RCC 7860 (cell line): ENCODE measurements at regions not wholly inside any gene's neighbourhood (a gene's known extent, or its start where the extent isn't known, plus 50 kb on each side); places are given as distances from the start of the nearest gene placed in this dataset.
A peak's percentile ranks its signal among the peaks of the same experiment; 100 is the strongest.

Source experiments
- DNase-seq: peaks from one replicate; pipeline ENCODE4 v3.0.0-alpha.2; 2015; ENCODE audit warnings: low spot score
- FAIRE-seq: peaks from 2 replicates; lab custom pipeline; 2012; peaks lifted over from hg19 to GRCh38; lab: Jason Lieb, UNC

- FAIRE-seq = peak; percentile 66
- DNase-seq = peak; percentile 39
These were observed 133.7 kb upstream of the RUNX3 start for GRCh38 chr1:25063591-25064416.

GRCh38 chr1:25062621-25063255 is 132.7 kb upstream of the RUNX3 start:
- no peak for FAIRE-seq
- no peak for DNase-seq

GRCh38 chr1:25061261-25061995 is 131.4 kb upstream of the RUNX3 start:
- no peak for DNase-seq
- no peak for FAIRE-seq

GRCh38 chr1:25057188-25057587 is 127.1 kb upstream of the RUNX3 start:
- DNase-seq (no peak), FAIRE-seq (no peak)

GRCh38 chr1:25056536-25056935 is 126.5 kb upstream of the RUNX3 start:
- no peak for FAIRE-seq
- no peak for DNase-seq

- no peak for FAIRE-seq
- DNase-seq = no peak
These were observed 125.9 kb upstream of the RUNX3 start for GRCh38 chr1:25055961-25056360.

- DNase-seq (no peak), FAIRE-seq (no peak)
These were observed 125.3 kb upstream of the RUNX3 start for GRCh38 chr1:25055324-25055780.

GRCh38 chr1:25054526-25055323 is 124.6 kb upstream of the RUNX3 start:
- FAIRE-seq (no peak), DNase-seq (no peak)

- DNase-seq = no peak
- FAIRE-seq = no peak
These were observed 123.6 kb upstream of the RUNX3 start for GRCh38 chr1:25053576-25054250.

GRCh38 chr1:25051906-25052305 is 121.8 kb upstream of the RUNX3 start:
- FAIRE-seq = no peak
- DNase-seq = no peak

GRCh38 chr1:25051504-25051903 is 121.4 kb upstream of the RUNX3 start:
- DNase-seq (no peak), FAIRE-seq (no peak)

- FAIRE-seq (no peak), DNase-seq (no peak)
These were observed 120.1 kb upstream of the RUNX3 start for GRCh38 chr1:25050165-25050564.

- DNase-seq (no peak), FAIRE-seq (no peak)
These were observed 119.1 kb upstream of the RUNX3 start for GRCh38 chr1:25049190-25049589.

- FAIRE-seq (no peak), DNase-seq (no peak)
These were observed 118.7 kb upstream of the RUNX3 start for GRCh38 chr1:25048728-25049127.

GRCh38 chr1:25047506-25048240 is 117.6 kb upstream of the RUNX3 start:
- no peak for FAIRE-seq

GRCh38 chr1:25046194-25046532 is 116.1 kb upstream of the RUNX3 start:
- FAIRE-seq (no peak), DNase-seq (no peak)

More at GRCh38 chr1:25047506-25048240, 117.6 kb upstream of the RUNX3 start:
- DNase-seq = no peak

- no peak for DNase-seq
- no peak for FAIRE-seq
These were observed 115.6 kb upstream of the RUNX3 start for GRCh38 chr1:25045480-25046193.

- DNase-seq (no peak), FAIRE-seq (no peak)
These were observed 113.1 kb upstream of the RUNX3 start for GRCh38 chr1:25043228-25043580.
